ENCODE measurements at regions not wholly inside any gene's neighbourhood (a gene's known extent, or its start where the extent isn't known, plus 50 kb on each side); places are given as distances from the start of the nearest gene placed in this dataset.

DNA sequence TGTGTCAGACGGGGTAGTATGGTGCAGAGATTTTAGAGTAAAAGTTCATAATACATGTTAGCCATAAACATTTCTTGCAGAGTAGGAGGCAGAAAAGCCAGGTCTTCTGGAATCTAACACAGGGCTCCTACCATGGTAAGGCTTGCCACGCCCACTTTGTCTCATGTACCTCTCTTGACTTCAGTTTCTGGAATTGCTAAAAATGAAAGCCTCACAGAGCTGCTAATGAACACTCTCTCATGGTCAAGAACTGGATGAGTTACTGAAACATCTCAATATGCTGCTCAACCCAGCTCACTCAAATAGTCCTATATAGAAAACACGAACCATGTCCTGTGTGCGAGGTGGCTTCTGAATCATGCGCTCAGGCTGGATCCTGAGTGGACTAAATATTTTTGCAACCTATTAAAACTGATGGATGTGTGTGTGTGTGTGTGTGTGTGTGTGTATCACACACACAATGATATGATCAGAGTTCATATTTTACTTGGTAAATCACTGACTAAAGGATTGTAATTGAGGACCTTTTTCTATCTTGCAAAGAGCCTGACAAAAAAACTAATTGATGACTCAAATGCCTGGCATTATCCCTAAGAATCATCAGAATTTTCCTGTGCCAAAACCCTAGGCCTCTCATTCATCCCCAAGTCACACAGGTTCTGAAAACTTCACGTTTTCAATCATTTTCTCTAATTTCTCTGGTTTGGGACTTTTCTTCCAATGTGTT, 1306.6 kb downstream of the XPNPEP1 start:
- Histone ChIP-seq H3K4me3 (no peak overlapping the region), H3K27me3 (no peaks in the 10 kb centered on the region), H3K4me1 (no peaks in the 10 kb centered on the region), H3K36me3 (no peaks in the 10 kb centered on the region), H3K27ac (replicated peaks in 1 of 4) (no peak overlapping the region), H3K9me3 (no peaks in the 10 kb centered on the region)
- intact Hi-C loops (cut with DNase I), result no loop called here
- TF ChIP-seq EP300 (IDR thresholded peaks at IDR 0.05) (no peak), POLR2A (IDR thresholded peaks at IDR 0.05; ENCODE audit: low read depth) (no peak), POLR2AphosphoS5 (IDR thresholded peaks at IDR 0.05) (no peak)
- TF ChIP-seq, protein P1, sequence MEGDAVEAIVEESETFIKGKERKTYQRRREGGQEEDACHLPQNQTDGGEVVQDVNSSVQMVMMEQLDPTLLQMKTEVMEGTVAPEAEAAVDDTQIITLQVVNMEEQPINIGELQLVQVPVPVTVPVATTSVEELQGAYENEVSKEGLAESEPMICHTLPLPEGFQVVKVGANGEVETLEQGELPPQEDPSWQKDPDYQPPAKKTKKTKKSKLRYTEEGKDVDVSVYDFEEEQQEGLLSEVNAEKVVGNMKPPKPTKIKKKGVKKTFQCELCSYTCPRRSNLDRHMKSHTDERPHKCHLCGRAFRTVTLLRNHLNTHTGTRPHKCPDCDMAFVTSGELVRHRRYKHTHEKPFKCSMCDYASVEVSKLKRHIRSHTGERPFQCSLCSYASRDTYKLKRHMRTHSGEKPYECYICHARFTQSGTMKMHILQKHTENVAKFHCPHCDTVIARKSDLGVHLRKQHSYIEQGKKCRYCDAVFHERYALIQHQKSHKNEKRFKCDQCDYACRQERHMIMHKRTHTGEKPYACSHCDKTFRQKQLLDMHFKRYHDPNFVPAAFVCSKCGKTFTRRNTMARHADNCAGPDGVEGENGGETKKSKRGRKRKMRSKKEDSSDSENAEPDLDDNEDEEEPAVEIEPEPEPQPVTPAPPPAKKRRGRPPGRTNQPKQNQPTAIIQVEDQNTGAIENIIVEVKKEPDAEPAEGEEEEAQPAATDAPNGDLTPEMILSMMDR (IDR thresholded peaks at IDR 0.05), result no peak
- DNase-seq (ENCODE audit: extremely low spot score), result no peak
- 87% methylated on average over 6 of the region's 6 CpGs for WGBS

DNA sequence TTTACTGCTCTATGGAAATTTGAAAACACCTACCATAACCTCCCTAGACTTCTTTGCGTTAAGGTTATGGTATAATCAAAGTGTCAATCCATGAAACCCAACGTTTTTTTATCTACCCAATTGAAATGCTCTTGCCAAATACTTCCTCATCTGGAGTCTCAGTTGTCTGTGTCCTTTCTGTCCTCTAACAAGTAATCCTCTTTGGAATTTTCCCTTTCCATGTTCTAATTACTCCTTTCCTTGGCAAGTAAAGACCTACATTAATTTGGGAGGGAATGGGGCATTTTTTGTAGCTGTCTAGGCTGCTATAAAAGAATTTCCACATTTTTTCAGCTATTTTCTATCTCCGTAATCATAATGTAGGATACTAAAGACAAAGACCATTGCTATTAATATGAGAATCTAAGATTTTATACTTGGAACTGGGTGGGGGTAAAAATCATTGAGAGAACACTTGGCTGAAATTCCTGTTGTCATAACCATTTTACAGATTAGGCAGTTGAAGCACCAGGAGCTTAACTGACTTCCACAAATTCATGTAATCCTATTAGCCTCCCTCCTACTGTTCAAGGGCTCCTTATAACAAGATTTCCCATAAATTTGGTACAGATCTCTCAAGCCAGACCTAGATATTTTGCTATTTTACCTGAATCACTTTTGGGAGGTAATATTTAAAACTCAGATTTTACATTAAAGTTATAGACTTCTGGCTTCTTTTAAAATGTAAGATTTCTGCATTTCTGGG, 1307.6 kb downstream of the XPNPEP1 start:
- Histone ChIP-seq H3K36me3 (no peaks in the 10 kb centered on the region), H3K4me3 (no peak overlapping the region), H3K27ac (replicated peaks in 1 of 4) (no peak overlapping the region), H3K27me3 (no peaks in the 10 kb centered on the region), H3K9me3 (no peaks in the 10 kb centered on the region), H3K4me1 (no peaks in the 10 kb centered on the region)
- no peak for TF ChIP-seq EP300 (IDR thresholded peaks at IDR 0.05)
- no peak for TF ChIP-seq POLR2AphosphoS5 (IDR thresholded peaks at IDR 0.05)
- TF ChIP-seq, protein P1 (IDR thresholded peaks at IDR 0.05), result no peak
- no peak for TF ChIP-seq POLR2A (IDR thresholded peaks at IDR 0.05; ENCODE audit: low read depth)
- no peak for DNase-seq (ENCODE audit: extremely low spot score)
- 63% methylated on average over 3 of the region's 3 CpGs for WGBS
- intact Hi-C loops (cut with DNase I), result no loop called here

DNA sequence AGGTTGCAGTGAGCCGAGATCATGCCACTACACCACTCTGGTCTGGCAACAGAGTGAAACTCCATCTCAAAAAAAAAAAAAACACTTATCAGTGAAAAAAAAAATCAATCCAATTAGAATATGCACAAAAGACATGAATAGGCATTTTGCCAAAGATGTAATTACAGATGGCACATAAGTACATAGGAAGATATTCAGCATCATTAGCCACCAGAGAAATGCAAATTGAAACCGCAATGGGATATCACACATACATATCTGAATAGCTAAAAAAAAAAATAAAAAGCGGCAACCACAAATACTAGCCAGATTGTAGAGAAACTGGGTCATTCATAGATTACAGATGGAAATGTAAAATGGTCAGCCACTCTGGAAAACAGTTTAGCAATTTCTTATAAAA, 1310.8 kb downstream of the XPNPEP1 start:
- H3K9me3 ChIP-seq, result no peaks in the 10 kb centered on the region
- H3K4me3 ChIP-seq, result no peak overlapping the region
- DNase-seq (ENCODE audit: extremely low spot score), result no peak
- WGBS, result 61% methylated on average over 3 of the region's 3 CpGs
- H3K27ac ChIP-seq (replicated peaks in 1 of 4), result no peak overlapping the region
- no peaks in the 10 kb centered on the region for H3K27me3 ChIP-seq
- TF ChIP-seq, protein P1 (IDR thresholded peaks at IDR 0.05), result no peak
- TF ChIP-seq POLR2A (IDR thresholded peaks at IDR 0.05; ENCODE audit: low read depth) (no peak), EP300 (IDR thresholded peaks at IDR 0.05) (no peak), POLR2AphosphoS5 (IDR thresholded peaks at IDR 0.05) (no peak)
- intact Hi-C loops (cut with DNase I), result no loop called here
- no peaks in the 10 kb centered on the region for H3K36me3 ChIP-seq
- H3K4me1 ChIP-seq, result no peaks in the 10 kb centered on the region

DNA sequence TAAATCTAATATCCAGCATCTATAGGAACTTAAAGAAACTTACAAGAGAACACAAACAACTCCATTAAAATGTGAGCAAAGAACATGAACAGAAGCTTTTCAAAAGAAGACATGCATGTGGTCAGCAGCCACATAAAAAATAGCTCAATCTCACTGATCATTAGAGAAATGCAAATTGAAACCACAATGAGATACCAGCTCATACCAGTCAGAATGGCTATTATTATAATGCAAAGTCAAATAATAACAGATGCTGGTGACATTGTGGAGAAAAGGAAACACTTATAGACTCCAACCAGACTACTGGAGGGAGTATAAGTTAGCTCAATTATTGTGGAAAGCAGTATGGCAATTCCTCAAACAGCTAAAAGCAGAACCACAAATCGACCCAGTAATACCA, 1314.5 kb downstream of the XPNPEP1 start:
- H3K4me1 ChIP-seq, result no peaks in the 10 kb centered on the region
- TF ChIP-seq EP300 (IDR thresholded peaks at IDR 0.05), result no peak
- TF ChIP-seq POLR2A (IDR thresholded peaks at IDR 0.05; ENCODE audit: low read depth), result no peak
- no peak for TF ChIP-seq POLR2AphosphoS5 (IDR thresholded peaks at IDR 0.05)
- TF ChIP-seq, protein P1 (IDR thresholded peaks at IDR 0.05), result no peak
- no peak for DNase-seq (ENCODE audit: extremely low spot score)
- peaks cover 0 to 3% (median 0%) of the 10 kb centered on the region in 4 donors for H3K9me3 ChIP-seq
- no peak overlapping the region for H3K27ac ChIP-seq (replicated peaks in 1 of 4)
- WGBS, result 27% methylated on average over 1 of the region's 1 CpG
- intact Hi-C loops (cut with DNase I), result no loop called here
- H3K27me3 ChIP-seq, result no peaks in the 10 kb centered on the region
- no peak overlapping the region for H3K4me3 ChIP-seq
- no peaks in the 10 kb centered on the region for H3K36me3 ChIP-seq
